Keratinocyte (primary cell): ENCODE measurements at regions not wholly inside any gene's neighbourhood (a gene's known extent, or its start where the extent isn't known, plus 50 kb on each side); places are given as distances from the start of the nearest gene placed in this dataset.

ENCODE experiments used
- DNase-seq: peaks from one replicate; pipeline ENCODE4 v3.0.0-alpha.2; 2011; ENCODE audit warnings: low read depth, missing footprints, low spot score
- FAIRE-seq: peaks from 2 replicates; lab custom pipeline; 2011; peaks lifted over from hg19 to GRCh38; lab: Jason Lieb, UNC
- H2AFZ ChIP-seq: 2 replicates; pipeline ENCODE4 v1.6.0; 2012; ENCODE audit warnings: low read length, control low read depth, inconsistent platforms; ENCODE audit not compliant: control insufficient read depth
- H3K27ac ChIP-seq: 2 replicates; pipeline ENCODE4 v1.5.1; 2011; ENCODE audit warnings: low read length; ENCODE audit not compliant: control insufficient read depth, insufficient read depth
- H3K27me3 ChIP-seq: 3 replicates; pipeline ENCODE4 v1.6.0; 2011; ENCODE audit warnings: low read length; ENCODE audit not compliant: control insufficient read depth, insufficient read depth; ENCODE audit errors: extremely low read depth
- H3K36me3 ChIP-seq, 2 experiments: 2 replicates in 1 of 2; 3 replicates in 1 of 2; pipeline ENCODE4 v1.5.1; 2011; ENCODE audit warnings: low read length in 2 of 2, mild to moderate bottlenecking in 1 of 2; ENCODE audit not compliant: control insufficient read depth in 2 of 2, insufficient read depth in 2 of 2; ENCODE audit errors: extremely low read depth in 1 of 2
- H3K4me1 ChIP-seq: 3 replicates; pipeline ENCODE4 v1.5.1; 2011; ENCODE audit warnings: low read length; ENCODE audit not compliant: control insufficient read depth, insufficient read depth; ENCODE audit errors: extremely low read depth
- H3K4me2 ChIP-seq: 3 replicates; pipeline ENCODE4 v1.6.0; 2011; ENCODE audit warnings: low read depth, low read length; ENCODE audit not compliant: control insufficient read depth, insufficient read depth; ENCODE audit errors: extremely low read depth
- H3K4me3 ChIP-seq, 3 experiments: fragments of 200-600 bp in 1 of 3; sonication (generic) in 1 of 3; 2 replicates in 2 of 3; 3 replicates in 1 of 3; pipeline ENCODE4 v1.5.1; 2011 to 2016; ENCODE audit warnings: low read length in 3 of 3, mild to moderate bottlenecking in 3 of 3, control low read depth in 2 of 3, inconsistent platforms in 1 of 3, low read depth in 1 of 3, mixed read lengths in 1 of 3, mixed run types in 1 of 3, moderate library complexity in 1 of 3; ENCODE audit not compliant: control insufficient read depth in 2 of 3, insufficient read depth in 2 of 3; ENCODE audit errors: extremely low read depth in 1 of 3
- H3K79me2 ChIP-seq: 2 replicates; pipeline ENCODE4 v1.6.0; 2012; ENCODE audit warnings: low read length; ENCODE audit not compliant: control insufficient read depth, insufficient read depth
- H3K9ac ChIP-seq: 3 replicates; pipeline ENCODE4 v1.6.0; 2011; ENCODE audit warnings: low read length; ENCODE audit not compliant: control insufficient read depth, insufficient read depth; ENCODE audit errors: extremely low read depth
- H3K9me1 ChIP-seq: 3 replicates; pipeline ENCODE4 v1.6.0; 2011; ENCODE audit warnings: low read length; ENCODE audit not compliant: control insufficient read depth, insufficient read depth; ENCODE audit errors: extremely low read depth
- H3K9me3 ChIP-seq: 2 replicates; pipeline ENCODE4 v1.5.1; 2012; ENCODE audit warnings: low read depth, low read length; ENCODE audit not compliant: control insufficient read depth
- H4K20me1 ChIP-seq: 3 replicates; pipeline ENCODE4 v1.6.0; 2011; ENCODE audit warnings: low read length; ENCODE audit not compliant: control insufficient read depth, insufficient read depth; ENCODE audit errors: extremely low read depth
- EZH2 ChIP-seq: IDR thresholded peaks from one replicate; pipeline ENCODE4 v1.6.1; 2012; ENCODE audit warnings: inconsistent platforms, mild to moderate bottlenecking, low read length, moderate library complexity
- dilution Hi-C: fragments of 300-500 bp; cut with MboI; formaldehyde crosslinking; loops from one replicate; pipeline ENCODE4 v1.7.0; 2020; ENCODE audit warnings: low sequenced_read_pairs; ENCODE audit not compliant: extremely low pct_ligation_motif_present
- TF ChIP-seq, protein P1 (sequence below), 3 experiments: IDR thresholded peaks in 1 of 3; conservative IDR thresholded peaks in 1 of 3; optimal IDR thresholded peaks in 1 of 3; 2 replicates in 2 of 3; 3 replicates in 1 of 3; pipeline versions ENCODE3 to v1.5.1; 2011; ENCODE audit warnings: low read length in 3 of 3, mild to moderate bottlenecking in 3 of 3, moderate library complexity in 2 of 3, control low read depth in 1 of 3, inconsistent platforms in 1 of 3; ENCODE audit not compliant: insufficient read depth in 2 of 3; ENCODE audit errors: extremely low read depth in 1 of 3

DNA sequence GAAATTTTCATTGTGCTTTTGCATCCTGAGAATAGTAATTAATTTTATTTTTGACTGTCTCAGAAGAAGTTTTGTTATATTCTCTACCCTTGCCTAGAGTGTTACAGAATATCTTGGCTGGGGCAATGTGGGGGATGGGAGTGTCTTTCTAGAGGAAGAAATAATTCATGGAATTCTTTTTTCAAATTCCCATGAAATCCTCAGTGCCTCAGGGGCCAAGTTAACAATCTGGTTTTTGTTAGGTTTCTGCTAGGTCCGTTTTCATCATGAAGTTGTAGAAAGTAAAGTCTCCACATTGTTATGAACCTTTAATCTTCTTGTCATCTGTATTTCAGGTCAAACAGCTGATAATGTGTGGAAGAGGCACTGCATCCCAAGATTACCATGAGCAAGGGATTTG, 145.6 kb upstream of the GYPC start:
- Histone ChIP-seq H3K27me3 (no peaks in the 10 kb centered on the region), H3K4me2 (no peak overlapping the region), H3K27ac (no peak overlapping the region), H4K20me1 (no peaks in the 10 kb centered on the region), H3K9me1 (no peaks in the 10 kb centered on the region), H3K4me3 (no peak overlapping the region), H3K9ac (no peak overlapping the region), H3K36me3 (no peaks in the 10 kb centered on the region), H3K9me3 (peaks cover 2% of the 10 kb centered on the region), H2AFZ (no peak overlapping the region), H3K79me2 (no peaks in the 10 kb centered on the region), H3K4me1 (no peaks in the 10 kb centered on the region)
- no peak for DNase-seq
- dilution Hi-C loops, result no loop called here
- TF ChIP-seq EZH2, result no peak
- no peak for FAIRE-seq

DNA sequence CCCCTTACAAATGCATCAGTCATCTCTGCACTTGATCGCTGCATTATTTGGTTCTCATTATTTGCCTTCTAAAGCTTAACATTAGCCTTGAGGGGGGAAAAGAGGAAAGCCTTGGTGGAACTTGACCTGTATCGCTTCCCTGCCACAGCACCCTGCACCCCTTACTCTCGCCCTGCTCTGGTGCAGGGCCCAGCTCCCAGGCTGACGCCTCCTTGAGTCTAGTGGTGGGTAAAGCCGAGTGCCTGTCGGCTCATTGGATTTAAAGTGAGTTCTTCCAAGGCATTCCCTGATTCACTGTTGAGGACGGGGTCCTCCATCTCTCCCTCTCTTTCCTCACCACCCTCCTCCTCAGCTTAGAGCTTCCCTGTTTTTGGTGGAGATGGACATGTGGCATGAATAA, 145.0 kb upstream of the GYPC start:
- H3K4me3 ChIP-seq, result no peak overlapping the region
- H2AFZ ChIP-seq, result no peak overlapping the region
- no peaks in the 10 kb centered on the region for H3K9me1 ChIP-seq
- FAIRE-seq, result no peak
- DNase-seq, result no peak
- dilution Hi-C loops, result no loop called here
- no peak overlapping the region for H3K4me2 ChIP-seq
- H3K27me3 ChIP-seq, result no peaks in the 10 kb centered on the region
- TF ChIP-seq, protein P1, sequence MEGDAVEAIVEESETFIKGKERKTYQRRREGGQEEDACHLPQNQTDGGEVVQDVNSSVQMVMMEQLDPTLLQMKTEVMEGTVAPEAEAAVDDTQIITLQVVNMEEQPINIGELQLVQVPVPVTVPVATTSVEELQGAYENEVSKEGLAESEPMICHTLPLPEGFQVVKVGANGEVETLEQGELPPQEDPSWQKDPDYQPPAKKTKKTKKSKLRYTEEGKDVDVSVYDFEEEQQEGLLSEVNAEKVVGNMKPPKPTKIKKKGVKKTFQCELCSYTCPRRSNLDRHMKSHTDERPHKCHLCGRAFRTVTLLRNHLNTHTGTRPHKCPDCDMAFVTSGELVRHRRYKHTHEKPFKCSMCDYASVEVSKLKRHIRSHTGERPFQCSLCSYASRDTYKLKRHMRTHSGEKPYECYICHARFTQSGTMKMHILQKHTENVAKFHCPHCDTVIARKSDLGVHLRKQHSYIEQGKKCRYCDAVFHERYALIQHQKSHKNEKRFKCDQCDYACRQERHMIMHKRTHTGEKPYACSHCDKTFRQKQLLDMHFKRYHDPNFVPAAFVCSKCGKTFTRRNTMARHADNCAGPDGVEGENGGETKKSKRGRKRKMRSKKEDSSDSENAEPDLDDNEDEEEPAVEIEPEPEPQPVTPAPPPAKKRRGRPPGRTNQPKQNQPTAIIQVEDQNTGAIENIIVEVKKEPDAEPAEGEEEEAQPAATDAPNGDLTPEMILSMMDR (optimal IDR thresholded peaks at IDR 0.05 in 1 of 3, IDR thresholded peaks at IDR 0.05 in 1 of 3, conservative IDR thresholded peaks at IDR 0.05 in 1 of 3; ENCODE audit: extremely low read depth in 1 of 3, insufficient read depth in 2 of 3, low read length in 3 of 3), result no peak
- no peak for TF ChIP-seq EZH2
- no peak overlapping the region for H3K9ac ChIP-seq
- H3K36me3 ChIP-seq, result no peaks in the 10 kb centered on the region
- H3K4me1 ChIP-seq, result no peaks in the 10 kb centered on the region
- H3K9me3 ChIP-seq, result peaks cover 2% of the 10 kb centered on the region
- no peak overlapping the region for H3K27ac ChIP-seq
- H4K20me1 ChIP-seq, result no peaks in the 10 kb centered on the region
- no peaks in the 10 kb centered on the region for H3K79me2 ChIP-seq

DNA sequence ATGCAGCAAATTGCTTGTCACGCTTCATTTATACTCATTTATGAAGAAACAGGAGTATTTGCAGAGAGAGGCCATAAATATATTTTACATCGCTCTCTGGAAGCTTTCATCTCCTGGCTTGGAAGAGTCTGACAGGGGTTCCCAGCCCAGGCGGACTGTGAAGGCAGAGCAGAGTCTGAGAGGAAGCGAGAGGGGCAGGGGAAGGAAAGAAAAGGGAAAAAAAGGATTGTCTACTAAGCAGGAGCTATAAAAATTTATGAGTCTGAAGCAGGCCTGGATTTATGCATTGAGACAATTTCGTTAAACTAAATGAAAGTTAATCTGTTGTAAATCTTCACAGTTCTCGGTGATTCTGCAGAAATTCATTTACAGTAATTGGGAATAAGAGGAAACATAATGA, 143.9 kb upstream of the GYPC start:
- no peaks in the 10 kb centered on the region for H3K79me2 ChIP-seq
- H4K20me1 ChIP-seq, result no peaks in the 10 kb centered on the region
- dilution Hi-C loops, result no loop called here
- no peaks in the 10 kb centered on the region for H3K4me1 ChIP-seq
- H3K4me2 ChIP-seq, result no peak overlapping the region
- no peak overlapping the region for H3K9ac ChIP-seq
- H3K27me3 ChIP-seq, result no peaks in the 10 kb centered on the region
- FAIRE-seq (no peak), DNase-seq (no peak)
- TF ChIP-seq, protein P1 (optimal IDR thresholded peaks at IDR 0.05 in 1 of 3, IDR thresholded peaks at IDR 0.05 in 1 of 3, conservative IDR thresholded peaks at IDR 0.05 in 1 of 3; ENCODE audit: extremely low read depth in 1 of 3, insufficient read depth in 2 of 3, low read length in 3 of 3), result no peak
- no peak for TF ChIP-seq EZH2
- H3K9me1 ChIP-seq, result no peaks in the 10 kb centered on the region
- H3K9me3 ChIP-seq, result peaks cover 2% of the 10 kb centered on the region
- no peak overlapping the region for H2AFZ ChIP-seq
- H3K36me3 ChIP-seq, result no peaks in the 10 kb centered on the region
- no peak overlapping the region for H3K27ac ChIP-seq
- H3K4me3 ChIP-seq, result no peak overlapping the region
